HG03378 (cell line): ENCODE measurements at regions not wholly inside any gene's neighbourhood (a gene's known extent, or its start where the extent isn't known, plus 50 kb on each side); places are given as distances from the start of the nearest gene placed in this dataset.

Experiments
- ATAC-seq: cut with Tn5 transposase; IDR thresholded peaks from one replicate; pipeline ENCODE4 v1.9.1; 2021; ENCODE audit warnings: mild to moderate bottlenecking, moderate library complexity; ENCODE audit not compliant: unreplicated experiment

- no peak for ATAC-seq
Observed at GRCh38 chr2:125041846-125042245, 1016.8 kb downstream of the CNTNAP5 start.

- no peak for ATAC-seq
Observed at GRCh38 chr2:125042727-125043126, 1017.6 kb downstream of the CNTNAP5 start.

- ATAC-seq: no peak
Observed at GRCh38 chr2:125070726-125071505, 1045.8 kb downstream of the CNTNAP5 start.

- ATAC-seq: no peak
Observed at GRCh38 chr2:125073440-125073839, 1048.4 kb downstream of the CNTNAP5 start.

GRCh38 chr2:125085904-125086303 is 1060.8 kb downstream of the CNTNAP5 start:
- no peak for ATAC-seq

- ATAC-seq: no peak
Observed at GRCh38 chr2:125086313-125087184, 1061.5 kb downstream of the CNTNAP5 start.

GRCh38 chr2:125092276-125093009 is 1067.4 kb downstream of the CNTNAP5 start:
- no peak for ATAC-seq

GRCh38 chr2:125095826-125096225 is 1070.7 kb downstream of the CNTNAP5 start:
- ATAC-seq: no peak

- ATAC-seq: no peak
Observed at GRCh38 chr2:125106710-125107109, 1081.6 kb downstream of the CNTNAP5 start.

- no peak for ATAC-seq
Observed at GRCh38 chr2:125107446-125107845, 1082.4 kb downstream of the CNTNAP5 start.

GRCh38 chr2:125108251-125108650 is 1083.2 kb downstream of the CNTNAP5 start:
- ATAC-seq: no peak

GRCh38 chr2:125125902-125126301 is 1100.8 kb downstream of the CNTNAP5 start:
- ATAC-seq: no peak

GRCh38 chr2:125160947-125161346 is 1135.9 kb downstream of the CNTNAP5 start:
- ATAC-seq: no peak

- no peak for ATAC-seq
Observed at GRCh38 chr2:125167152-125167551, 1142.1 kb downstream of the CNTNAP5 start.

- no peak for ATAC-seq
Observed at GRCh38 chr2:125167820-125168219, 1142.7 kb downstream of the CNTNAP5 start.

- ATAC-seq: no peak
Observed at GRCh38 chr2:125168442-125168841, 1143.4 kb downstream of the CNTNAP5 start.

- ATAC-seq: no peak
Observed at GRCh38 chr2:125169022-125169763, 1144.1 kb downstream of the CNTNAP5 start.

GRCh38 chr2:125169764-125170146 is 1144.7 kb downstream of the CNTNAP5 start:
- ATAC-seq: no peak

- no peak for ATAC-seq
Observed at GRCh38 chr2:125172181-125172580, 1147.1 kb downstream of the CNTNAP5 start.

GRCh38 chr2:125175415-125175814 is 1150.3 kb downstream of the CNTNAP5 start:
- ATAC-seq: no peak
